ENCODE measurements at regions not wholly inside any gene's neighbourhood (a gene's known extent, or its start where the extent isn't known, plus 50 kb on each side); places are given as distances from the start of the nearest gene placed in this dataset.

- H3K27ac ChIP-seq (ENCODE audit: extremely low read depth, low read depth, low read length), result no peak overlapping the region
- ChIA-PET CTCF (interaction anchor here (0.7 kb wide), 1 partner anchor 66 kb away, joined by 3 read pairs; the partner anchor contains the start of gene ZNF503), POLR2A (no interaction called here)
- no peak for TF ChIP-seq ZNF48 (tag by site-specific recombination; IDR thresholded peaks at IDR 0.05)
- no peak for TF ChIP-seq ZNF354C (tag by site-specific recombination; IDR thresholded peaks at IDR 0.05; ENCODE audit: borderline replicate concordance, low read depth)
- TF ChIP-seq ZNF677 (tag by site-specific recombination; IDR thresholded peaks at IDR 0.05), result no peak
- H3K4me1 ChIP-seq (ENCODE audit: control insufficient read depth, insufficient read depth, low read length), result no peaks in the 10 kb centered on the region
- no peak overlapping the region for H3K4me3 ChIP-seq (ENCODE audit: low read depth, low read length)
- H3K36me3 ChIP-seq (ENCODE audit: control insufficient read depth in 2 of 2, insufficient read depth in 1 of 2, low read length in 2 of 2), result no peaks in the 10 kb centered on the region
- H3K9me3 ChIP-seq (ENCODE audit: control insufficient read depth, insufficient read depth, low read depth, low read length), result no peaks in the 10 kb centered on the region
These were observed 65.6 kb downstream of the ZNF503 start for GRCh38 chr10:75335983-75336382.

GRCh38 chr10:75335191-75335590 lies 66.4 kb downstream of the ZNF503 start:
- POLR2A ChIA-PET, result no interaction called here
- TF ChIP-seq ZBTB49 (tag by site-specific recombination; IDR thresholded peaks at IDR 0.05; ENCODE audit: low read depth) (no peak), EGR2 (tag by site-specific recombination; IDR thresholded peaks at IDR 0.05; ENCODE audit: low read depth) (no peak), ZNF391 (tag by site-specific recombination; IDR thresholded peaks at IDR 0.05; ENCODE audit: borderline replicate concordance, low read depth) (no peak), YY1 (tag by site-specific recombination; IDR thresholded peaks at IDR 0.05) (no peak), ZNF623 (tag by site-specific recombination; IDR thresholded peaks at IDR 0.05) (no peak), ZNF239 (tag by site-specific recombination; IDR thresholded peaks at IDR 0.05) (no peak), KLF10 (tag by site-specific recombination; IDR thresholded peaks at IDR 0.05) (no peak), SALL2 (tag by site-specific recombination; IDR thresholded peaks at IDR 0.05; ENCODE audit: borderline replicate concordance) (no peak), ZNF488 (tag by site-specific recombination; IDR thresholded peaks at IDR 0.05) (no peak), ZNF138 (tag by site-specific recombination; IDR thresholded peaks at IDR 0.05; ENCODE audit: borderline replicate concordance) (no peak), MZF1 (tag by site-specific recombination; IDR thresholded peaks at IDR 0.05; ENCODE audit: borderline replicate concordance) (no peak), PRDM10 (tag by site-specific recombination; IDR thresholded peaks at IDR 0.05) (no peak), IKZF3 (tag by site-specific recombination; IDR thresholded peaks at IDR 0.05) (no peak)
- Histone ChIP-seq H3K9me3 (ENCODE audit: control insufficient read depth, insufficient read depth, low read depth, low read length) (no peaks in the 10 kb centered on the region), H3K4me3 (ENCODE audit: low read depth, low read length) (no peak overlapping the region), H3K27ac (ENCODE audit: extremely low read depth, low read depth, low read length) (no peak overlapping the region), H3K36me3 (ENCODE audit: control insufficient read depth in 2 of 2, insufficient read depth in 1 of 2, low read length in 2 of 2) (no peaks in the 10 kb centered on the region), H3K4me1 (ENCODE audit: control insufficient read depth, insufficient read depth, low read length) (no peaks in the 10 kb centered on the region)
- CTCF ChIA-PET, result no interaction called here

- Histone ChIP-seq H3K9me3 (ENCODE audit: control insufficient read depth, insufficient read depth, low read depth, low read length) (no peaks in the 10 kb centered on the region), H3K27ac (ENCODE audit: extremely low read depth, low read depth, low read length) (no peak overlapping the region), H3K36me3 (ENCODE audit: control insufficient read depth in 2 of 2, insufficient read depth in 1 of 2, low read length in 2 of 2) (no peaks in the 10 kb centered on the region), H3K4me1 (ENCODE audit: control insufficient read depth, insufficient read depth, low read length) (no peaks in the 10 kb centered on the region), H3K4me3 (ENCODE audit: low read depth, low read length) (no peak overlapping the region)
- POLR2A ChIA-PET, result no interaction called here
- CTCF ChIA-PET, result no interaction called here
- TF ChIP-seq ZNF571 (tag by site-specific recombination; IDR thresholded peaks at IDR 0.05), result no peak
- TF ChIP-seq ZNF292 (tag by site-specific recombination; IDR thresholded peaks at IDR 0.05; ENCODE audit: borderline replicate concordance, low read depth), result no peak
- no peak for TF ChIP-seq ZNF175 (tag by site-specific recombination; IDR thresholded peaks at IDR 0.05)
- TF ChIP-seq PRDM10 (tag by site-specific recombination; IDR thresholded peaks at IDR 0.05), result no peak
- TF ChIP-seq ZNF311 (tag by site-specific recombination; IDR thresholded peaks at IDR 0.05; ENCODE audit: borderline replicate concordance), result no peak
- TF ChIP-seq ZNF239 (tag by site-specific recombination; IDR thresholded peaks at IDR 0.05), result no peak
- no peak for TF ChIP-seq ZNF529 (tag by site-specific recombination; IDR thresholded peaks at IDR 0.05; ENCODE audit: insufficient replicate concordance)
- no peak for TF ChIP-seq ZNF433 (tag by site-specific recombination; IDR thresholded peaks at IDR 0.05; ENCODE audit: low read depth)
These were observed 66.8 kb downstream of the ZNF503 start for GRCh38 chr10:75334720-75335119.

All from HEK293 (cell line).